ENCODE measurements at regions not wholly inside any gene's neighbourhood (a gene's known extent, or its start where the extent isn't known, plus 50 kb on each side); places are given as distances from the start of the nearest gene placed in this dataset.

DNA sequence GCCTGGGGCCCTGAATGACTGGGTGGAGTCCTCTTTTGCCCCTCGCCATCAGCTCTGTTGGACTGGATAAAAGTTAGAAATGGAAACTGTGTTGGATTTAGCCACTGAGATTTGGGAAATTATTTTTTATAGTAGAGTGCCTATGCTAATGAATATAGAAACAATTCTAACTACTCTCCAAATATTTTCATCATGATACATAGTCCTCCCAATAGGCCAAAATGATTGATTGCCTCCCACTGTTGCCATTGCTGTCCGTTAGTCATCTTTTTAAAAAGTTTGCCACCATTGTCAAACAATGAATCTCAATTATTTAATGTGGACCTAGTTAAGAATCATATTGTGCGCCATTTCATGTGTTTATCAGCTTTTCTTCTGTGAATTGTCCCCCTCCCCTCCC, 417.0 kb downstream of the GALR1 start:
- H3K27ac ChIP-seq (replicated peaks; ENCODE audit: low read length), result no peak overlapping the region
- no peak overlapping the region for H2AK5ac ChIP-seq (ENCODE audit: low read depth, low read length)
- no peaks in the 10 kb centered on the region for H3K36me3 ChIP-seq (replicated peaks in 1 of 2; ENCODE audit: control insufficient read depth in 2 of 2, insufficient read depth in 2 of 2, low read length in 2 of 2)
- H4K8ac ChIP-seq (ENCODE audit: low read depth, low read length), result no peak overlapping the region
- H3K27me3 ChIP-seq (ENCODE audit: control insufficient read depth in 3 of 3, insufficient read depth in 3 of 3, low read depth in 1 of 3, low read length in 3 of 3), result peaks cover 0 to 2% (median 0%) of the 10 kb centered on the region in 3 experiments
- no peak overlapping the region for H2AFZ ChIP-seq (ENCODE audit: low read length)
- H2BK120ac ChIP-seq (ENCODE audit: low read depth, low read length), result no peak overlapping the region
- no peak overlapping the region for H3K14ac ChIP-seq (ENCODE audit: low read length)
- no peak overlapping the region for H3K9ac ChIP-seq (ENCODE audit: low read depth, low read length, poor library complexity)
- no peak overlapping the region for H3K4me2 ChIP-seq (ENCODE audit: insufficient read depth, low read length, poor library complexity, severe bottlenecking)
- no peak overlapping the region for H3K4ac ChIP-seq (ENCODE audit: low read length)
- H2BK5ac ChIP-seq (ENCODE audit: low read length), result no peak overlapping the region
- H4K91ac ChIP-seq (ENCODE audit: low read depth, low read length, poor library complexity), result no peak overlapping the region
- H3K23ac ChIP-seq (ENCODE audit: low read depth, low read length, poor library complexity), result no peak overlapping the region
- no peak overlapping the region for H3K18ac ChIP-seq (ENCODE audit: low read length)
- WGBS, 2 donors (ENCODE audit: extremely low coverage in 2 of 2, insufficient read length in 2 of 2, insufficient replicate concordance in 1 of 2), result no CpG with 5 or more reads among the region's 3 CpGs
- no peak for DNase-seq (ENCODE audit: low spot score)
- no peaks in the 10 kb centered on the region for H3K9me3 ChIP-seq (replicated peaks in 1 of 2; ENCODE audit: control insufficient read depth in 2 of 2, insufficient read depth in 1 of 2, low read depth in 1 of 2, low read length in 2 of 2)
- H3K79me1 ChIP-seq (ENCODE audit: low read depth, low read length), result no peaks in the 10 kb centered on the region
- no peak overlapping the region for H2BK12ac ChIP-seq (ENCODE audit: low read length)
- H3K4me1 ChIP-seq (ENCODE audit: control insufficient read depth in 2 of 2, insufficient read depth in 1 of 2, low read depth in 1 of 2, low read length in 2 of 2), result peaks cover 0 to 3% of the 10 kb centered on the region in 2 donors
- no peak overlapping the region for H2BK15ac ChIP-seq (ENCODE audit: low read length)
- no peak overlapping the region for H3K4me3 ChIP-seq (ENCODE audit: low read length in 2 of 2)

- H3K4me1 ChIP-seq (ENCODE audit: control insufficient read depth in 2 of 2, insufficient read depth in 1 of 2, low read depth in 1 of 2, low read length in 2 of 2), result peaks cover 0 to 6% of the 10 kb centered on the region in 2 donors
- no CpG with 5 or more reads among the region's 26 CpGs for WGBS, 2 donors (ENCODE audit: extremely low coverage in 2 of 2, insufficient read length in 2 of 2, insufficient replicate concordance in 1 of 2)
- no peak overlapping the region for H2BK15ac ChIP-seq (ENCODE audit: low read length)
- peak overlapping the region; percentile 6 for H3K14ac ChIP-seq (ENCODE audit: low read length)
- no peak overlapping the region for H3K27ac ChIP-seq (replicated peaks; ENCODE audit: low read length)
- peaks cover 0 to 2% (median 0%) of the 10 kb centered on the region in 3 experiments for H3K27me3 ChIP-seq (ENCODE audit: control insufficient read depth in 3 of 3, insufficient read depth in 3 of 3, low read depth in 1 of 3, low read length in 3 of 3)
- no peak overlapping the region for H2BK5ac ChIP-seq (ENCODE audit: low read length)
- no peak overlapping the region for H3K4me2 ChIP-seq (ENCODE audit: insufficient read depth, low read length, poor library complexity, severe bottlenecking)
- H2BK120ac ChIP-seq (ENCODE audit: low read depth, low read length), result no peak overlapping the region
- H3K18ac ChIP-seq (ENCODE audit: low read length), result peak overlapping the region; percentile 79
- no peak overlapping the region for H3K4me3 ChIP-seq (ENCODE audit: low read length in 2 of 2)
- H4K91ac ChIP-seq (ENCODE audit: low read depth, low read length, poor library complexity), result no peak overlapping the region
- H3K9ac ChIP-seq (ENCODE audit: low read depth, low read length, poor library complexity), result no peak overlapping the region
- H3K36me3 ChIP-seq (replicated peaks in 1 of 2; ENCODE audit: control insufficient read depth in 2 of 2, insufficient read depth in 2 of 2, low read length in 2 of 2), result no peaks in the 10 kb centered on the region
- H2AFZ ChIP-seq (ENCODE audit: low read length), result no peak overlapping the region
- H3K9me3 ChIP-seq (replicated peaks in 1 of 2; ENCODE audit: control insufficient read depth in 2 of 2, insufficient read depth in 1 of 2, low read depth in 1 of 2, low read length in 2 of 2), result no peaks in the 10 kb centered on the region
- no peak overlapping the region for H4K8ac ChIP-seq (ENCODE audit: low read depth, low read length)
- no peak overlapping the region for H2AK5ac ChIP-seq (ENCODE audit: low read depth, low read length)
- no peaks in the 10 kb centered on the region for H3K79me1 ChIP-seq (ENCODE audit: low read depth, low read length)
- no peak for DNase-seq (ENCODE audit: low spot score)
- H2BK12ac ChIP-seq (ENCODE audit: low read length), result no peak overlapping the region
- no peak overlapping the region for H3K23ac ChIP-seq (ENCODE audit: low read depth, low read length, poor library complexity)
- no peak overlapping the region for H3K4ac ChIP-seq (ENCODE audit: low read length)
Measured at GRCh38 chr18:77668219-77668618, 418.6 kb downstream of the GALR1 start.

- Histone ChIP-seq H3K9ac (ENCODE audit: low read depth, low read length, poor library complexity) (no peak overlapping the region), H3K4ac (ENCODE audit: low read length) (no peak overlapping the region), H3K27me3 (ENCODE audit: control insufficient read depth in 3 of 3, insufficient read depth in 3 of 3, low read depth in 1 of 3, low read length in 3 of 3) (peaks cover 0 to 2% (median 0%) of the 10 kb centered on the region in 3 experiments), H2AFZ (ENCODE audit: low read length) (no peak overlapping the region), H2BK120ac (ENCODE audit: low read depth, low read length) (no peak overlapping the region), H3K14ac (ENCODE audit: low read length) (no peak overlapping the region), H3K18ac (ENCODE audit: low read length) (no peak overlapping the region), H3K9me3 (replicated peaks in 1 of 2; ENCODE audit: control insufficient read depth in 2 of 2, insufficient read depth in 1 of 2, low read depth in 1 of 2, low read length in 2 of 2) (no peaks in the 10 kb centered on the region), H2AK5ac (ENCODE audit: low read depth, low read length) (no peak overlapping the region), H2BK12ac (ENCODE audit: low read length) (no peak overlapping the region), H3K36me3 (replicated peaks in 1 of 2; ENCODE audit: control insufficient read depth in 2 of 2, insufficient read depth in 2 of 2, low read length in 2 of 2) (no peaks in the 10 kb centered on the region), H3K23ac (ENCODE audit: low read depth, low read length, poor library complexity) (no peak overlapping the region), H2BK15ac (ENCODE audit: low read length) (no peak overlapping the region), H4K91ac (ENCODE audit: low read depth, low read length, poor library complexity) (no peak overlapping the region), H3K4me2 (ENCODE audit: insufficient read depth, low read length, poor library complexity, severe bottlenecking) (no peak overlapping the region), H3K4me1 (ENCODE audit: control insufficient read depth in 2 of 2, insufficient read depth in 1 of 2, low read depth in 1 of 2, low read length in 2 of 2) (peaks cover 0 to 6% of the 10 kb centered on the region in 2 donors), H4K8ac (ENCODE audit: low read depth, low read length) (no peak overlapping the region), H3K4me3 (ENCODE audit: low read length in 2 of 2) (no peak overlapping the region), H2BK5ac (ENCODE audit: low read length) (no peak overlapping the region), H3K79me1 (ENCODE audit: low read depth, low read length) (no peaks in the 10 kb centered on the region), H3K27ac (replicated peaks; ENCODE audit: low read length) (no peak overlapping the region)
- no peak for DNase-seq (ENCODE audit: low spot score)
- no CpG with 5 or more reads among the region's 4 CpGs for WGBS, 2 donors (ENCODE audit: extremely low coverage in 2 of 2, insufficient read length in 2 of 2, insufficient replicate concordance in 1 of 2)
Measured at GRCh38 chr18:77669331-77669730, 419.7 kb downstream of the GALR1 start.

- Histone ChIP-seq H2AK5ac (ENCODE audit: low read depth, low read length) (no peak overlapping the region), H3K23ac (ENCODE audit: low read depth, low read length, poor library complexity) (no peak overlapping the region), H3K4me1 (ENCODE audit: control insufficient read depth in 2 of 2, insufficient read depth in 1 of 2, low read depth in 1 of 2, low read length in 2 of 2) (peaks cover 0 to 6% of the 10 kb centered on the region in 2 donors), H2BK15ac (ENCODE audit: low read length) (no peak overlapping the region), H3K27me3 (ENCODE audit: control insufficient read depth in 3 of 3, insufficient read depth in 3 of 3, low read depth in 1 of 3, low read length in 3 of 3) (peaks cover 0 to 2% (median 0%) of the 10 kb centered on the region in 3 experiments), H3K79me1 (ENCODE audit: low read depth, low read length) (no peaks in the 10 kb centered on the region), H3K18ac (ENCODE audit: low read length) (no peak overlapping the region), H4K8ac (ENCODE audit: low read depth, low read length) (no peak overlapping the region), H3K9me3 (replicated peaks in 1 of 2; ENCODE audit: control insufficient read depth in 2 of 2, insufficient read depth in 1 of 2, low read depth in 1 of 2, low read length in 2 of 2) (no peaks in the 10 kb centered on the region), H4K91ac (ENCODE audit: low read depth, low read length, poor library complexity) (no peak overlapping the region), H3K9ac (ENCODE audit: low read depth, low read length, poor library complexity) (no peak overlapping the region), H2BK5ac (ENCODE audit: low read length) (no peak overlapping the region), H3K4me3 (ENCODE audit: low read length in 2 of 2) (no peak overlapping the region), H2BK12ac (ENCODE audit: low read length) (no peak overlapping the region), H3K27ac (replicated peaks; ENCODE audit: low read length) (no peak overlapping the region), H3K4ac (ENCODE audit: low read length) (no peak overlapping the region), H3K4me2 (ENCODE audit: insufficient read depth, low read length, poor library complexity, severe bottlenecking) (peak overlapping the region; percentile 23), H2BK120ac (ENCODE audit: low read depth, low read length) (no peak overlapping the region), H3K36me3 (replicated peaks in 1 of 2; ENCODE audit: control insufficient read depth in 2 of 2, insufficient read depth in 2 of 2, low read length in 2 of 2) (no peaks in the 10 kb centered on the region), H2AFZ (ENCODE audit: low read length) (peak overlapping the region; percentile 77), H3K14ac (ENCODE audit: low read length) (no peak overlapping the region)
- no peak for DNase-seq (ENCODE audit: low spot score)
- WGBS, 2 donors (ENCODE audit: extremely low coverage in 2 of 2, insufficient read length in 2 of 2, insufficient replicate concordance in 1 of 2), result no CpG with 5 or more reads among the region's 23 CpGs
Measured at GRCh38 chr18:77671456-77672167, 422.0 kb downstream of the GALR1 start.

Measured in neuronal stem cell (in vitro differentiated cells).